IMR-90 (cell line): ENCODE measurements at regions not wholly inside any gene's neighbourhood (a gene's known extent, or its start where the extent isn't known, plus 50 kb on each side); places are given as distances from the start of the nearest gene placed in this dataset.

Experiments
- ATAC-seq: fragments of 200-7000 bp; cut with Tn5 transposase; 2 replicates; pipeline ENCODE4 v1.9.1; 2020; ENCODE audit warnings: low read depth, mild to moderate bottlenecking, moderate library complexity
- BruUV-seq: library from RNA; stranded (reverse); fragments of 400-500 nt; replicated peaks from 2 replicates; lab custom pipeline; 2021; lab: Mats Ljungman, UMichigan
- CTCF ChIA-PET: fragments of 300-600 bp; formaldehyde crosslinking; extraction: SDS; loops from one replicate; lab custom pipeline; 2021; ENCODE audit warnings: antibody characterized with exemption; lab: Yijun Ruan, JAX
- POLR2A ChIA-PET: fragments of 300-600 bp; sonication (Branson Sonifier 250); formaldehyde crosslinking; loops from one replicate; lab custom pipeline; 2022; ENCODE audit warnings: antibody characterized with exemption; ENCODE audit not compliant: unreplicated experiment; lab: Charles Lee
- DNase-seq: peaks from one replicate; pipeline ENCODE4 v3.0.0; 2013
- H2AFZ ChIP-seq: replicated peaks from 2 replicates; pipeline ENCODE3; 2013; ENCODE audit warnings: low read length, mild to moderate bottlenecking; ENCODE audit not compliant: poor library complexity
- H2AK5ac ChIP-seq: 2 replicates; pipeline ENCODE4 v1.6.1; 2013; ENCODE audit warnings: low read depth, low read length, inconsistent platforms
- H2AK9ac ChIP-seq: replicated peaks from 2 replicates; pipeline ENCODE3; 2013; ENCODE audit warnings: mild to moderate bottlenecking, low read depth, low read length, moderate library complexity; ENCODE audit not compliant: poor library complexity
- H2BK120ac ChIP-seq: 2 replicates; pipeline ENCODE4 v1.6.1; 2013; ENCODE audit warnings: low read depth, low read length, inconsistent platforms
- H2BK15ac ChIP-seq: 3 replicates; pipeline ENCODE4 v1.6.1; 2013; ENCODE audit warnings: low read depth, low read length, inconsistent platforms
- H2BK20ac ChIP-seq: 2 replicates; pipeline ENCODE4 v1.6.1; 2013; ENCODE audit warnings: low read depth, mild to moderate bottlenecking, inconsistent platforms, low read length, moderate library complexity
- H2BK5ac ChIP-seq: 2 replicates; pipeline ENCODE4 v1.6.1; 2013; ENCODE audit warnings: mild to moderate bottlenecking, low read depth, low read length, inconsistent platforms; ENCODE audit not compliant: poor library complexity, severe bottlenecking
- H3K14ac ChIP-seq: replicated peaks from 2 replicates; pipeline ENCODE4 v1.6.1; 2013; ENCODE audit warnings: low read depth, low read length, inconsistent platforms
- H3K18ac ChIP-seq: 2 replicates; pipeline ENCODE4 v1.6.1; 2013; ENCODE audit warnings: low read depth, low read length, control low read depth
- H3K23ac ChIP-seq: 2 replicates; pipeline ENCODE4 v1.6.1; 2013; ENCODE audit warnings: low read depth, low read length, inconsistent platforms
- H3K27ac ChIP-seq: 2 replicates; pipeline ENCODE4 v1.5.1; 2013; ENCODE audit warnings: mild to moderate bottlenecking, control low read depth, low read length; ENCODE audit not compliant: insufficient read depth
- H3K27me3 ChIP-seq: 2 replicates; pipeline ENCODE4 v1.6.1; 2013; ENCODE audit warnings: low read length; ENCODE audit not compliant: control insufficient read depth, insufficient read depth
- H3K36me3 ChIP-seq: 2 replicates; pipeline ENCODE4 v1.6.1; 2013; ENCODE audit warnings: low read length, mixed read lengths; ENCODE audit not compliant: control insufficient read depth, insufficient read depth
- H3K4ac ChIP-seq: 2 replicates; pipeline ENCODE4 v1.6.1; 2013; ENCODE audit warnings: low read depth, low read length, inconsistent platforms
- H3K4me1 ChIP-seq: 2 replicates; pipeline ENCODE4 v1.6.1; 2013; ENCODE audit warnings: low read length, mixed read lengths; ENCODE audit not compliant: control insufficient read depth, insufficient read depth
- H3K4me2 ChIP-seq: 2 replicates; pipeline ENCODE4 v1.6.1; 2013; ENCODE audit warnings: low read depth, mild to moderate bottlenecking, control low read depth, low read length, moderate library complexity
- H3K4me3 ChIP-seq: 2 replicates; pipeline ENCODE4 v1.5.1; 2013; ENCODE audit warnings: low read depth, mild to moderate bottlenecking, control low read depth, low read length, moderate library complexity; ENCODE audit not compliant: insufficient read depth
- H3K56ac ChIP-seq: 2 replicates; pipeline ENCODE4 v1.6.1; 2013; ENCODE audit warnings: low read length, inconsistent platforms; ENCODE audit not compliant: insufficient read depth; ENCODE audit errors: extremely low read depth
- H3K79me1 ChIP-seq, 2 experiments: 2 replicates each; pipeline ENCODE4 v1.6.1; 2013; ENCODE audit warnings: low read length in 2 of 2, inconsistent platforms in 1 of 2, low read depth in 1 of 2
- H3K9ac ChIP-seq: 2 replicates; pipeline ENCODE4 v1.6.1; 2013; ENCODE audit warnings: low read depth, low read length, control low read depth
- H3K9me1 ChIP-seq: 2 replicates; pipeline ENCODE4 v1.6.1; 2013; ENCODE audit warnings: low read length, inconsistent platforms; ENCODE audit not compliant: insufficient read depth
- H3K9me3 ChIP-seq: 2 replicates; pipeline ENCODE4 v1.6.1; 2013; ENCODE audit warnings: low read length; ENCODE audit not compliant: control insufficient read depth, insufficient read depth
- H4K20me1 ChIP-seq: 2 replicates; pipeline ENCODE4 v1.6.1; 2013; ENCODE audit warnings: low read length, inconsistent platforms; ENCODE audit not compliant: insufficient read depth
- H4K5ac ChIP-seq: 2 replicates; pipeline ENCODE4 v1.6.1; 2013; ENCODE audit warnings: mild to moderate bottlenecking, low read depth, low read length, control low read depth
- H4K8ac ChIP-seq, 2 experiments: 2 replicates each; pipeline ENCODE4 v1.6.1; 2013; ENCODE audit warnings: low read depth in 2 of 2, low read length in 2 of 2, control low read depth in 1 of 2, inconsistent platforms in 1 of 2
- H4K91ac ChIP-seq: 2 replicates; pipeline ENCODE4 v1.6.1; 2013; ENCODE audit warnings: low read depth, low read length, inconsistent platforms; ENCODE audit not compliant: insufficient read depth
- CEBPB ChIP-seq: IDR thresholded peaks from 2 replicates; pipeline ENCODE4 v1.6.1; 2012; ENCODE audit warnings: low read depth, low read length, improper control_type of control experiment
- CHD1 ChIP-seq: IDR thresholded peaks from 2 replicates; pipeline ENCODE4 v1.6.1; 2012; ENCODE audit warnings: low read depth, low read length, improper control_type of control experiment
- MAFK ChIP-seq: IDR thresholded peaks from 2 replicates; pipeline ENCODE4 v1.6.1; 2012; ENCODE audit warnings: low read depth, low read length, improper control_type of control experiment
- MXI1 ChIP-seq: IDR thresholded peaks from 2 replicates; pipeline ENCODE4 v1.6.1; 2012; ENCODE audit warnings: low read depth, mild to moderate bottlenecking, low read length, moderate library complexity, borderline replicate concordance
- POLR2A ChIP-seq: IDR thresholded peaks from 2 replicates; pipeline ENCODE4 v1.6.1; 2012; ENCODE audit warnings: mild to moderate bottlenecking, low read depth, low read length
- RAD21 ChIP-seq: IDR thresholded peaks from 2 replicates; pipeline ENCODE4 v1.6.1; 2012; ENCODE audit warnings: low read length, improper control_type of control experiment
- WGBS, 2 experiments: methylation state at CpG; one replicate each; pipeline versions ENCODE4 v1.1.5 to v1.1.7; 2013; ENCODE audit warnings: missing lambda C conversion rate in 2 of 2; ENCODE audit not compliant: insufficient read length in 1 of 2; ENCODE audit errors: extremely low coverage in 2 of 2; 5-methylcytosine and 5-hydroxymethylcytosine counted together
- dilution Hi-C: fragments of 300-500 bp; cut with HindIII; formaldehyde crosslinking; loops from one replicate; pipeline ENCODE4 v1.14.3; 2018; ENCODE audit warnings: low sequenced_read_pairs; ENCODE audit not compliant: unreplicated experiment
- in situ Hi-C: fragments of 300-500 bp; cut with MboI; formaldehyde crosslinking; loops from 3 replicates; pipeline ENCODE4 v1.14.3; 2019; ENCODE audit warnings: low sequenced_read_pairs, inconsistent platforms, mixed read lengths
- intact Hi-C: fragments of 100-400 bp; cut with micrococcal nuclease; formaldehyde crosslinking; loops from 2 replicates; pipeline ENCODE4 v1.10.0; 2022
- TF ChIP-seq, protein P1 (sequence below): fragments of 150-350 bp; IDR thresholded peaks from 2 replicates; pipeline ENCODE4 v1.6.1; 2016; ENCODE audit warnings: low read depth, mild to moderate bottlenecking, low read length, moderate library complexity, borderline replicate concordance
- TF ChIP-seq, protein P2 (sequence below): conservative IDR thresholded peaks from 2 replicates; pipeline ENCODE4 v1.5.1; 2012; ENCODE audit warnings: mild to moderate bottlenecking, low read depth, low read length, improper control_type of control experiment

DNA sequence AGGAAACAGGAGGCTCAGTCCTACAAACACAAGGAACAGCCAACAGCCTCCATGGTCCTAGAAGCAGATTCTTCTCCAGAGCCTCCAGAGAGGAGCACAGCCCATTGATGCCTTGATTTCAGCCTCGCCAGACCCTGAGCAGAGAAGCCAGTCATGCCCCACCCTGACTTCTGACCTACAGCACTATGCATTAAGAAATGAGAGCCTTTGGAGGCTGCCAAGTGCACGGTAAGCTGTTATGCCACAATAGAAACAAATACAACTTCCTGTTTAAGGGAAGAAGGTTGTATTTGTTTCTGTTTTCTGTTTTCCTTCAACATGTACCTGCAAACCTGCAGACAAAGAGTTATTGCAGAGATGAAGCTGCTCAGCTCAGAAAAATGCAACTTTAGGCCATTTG is 181.3 kb upstream of the AGAP1 start:
- Histone ChIP-seq H2AK5ac (no peak overlapping the region), H3K9me1 (no peaks in the 10 kb centered on the region), H3K14ac (no peak overlapping the region), H2BK5ac (no peak overlapping the region), H2AK9ac (no peak overlapping the region), H4K20me1 (no peaks in the 10 kb centered on the region), H3K9ac (no peak overlapping the region), H2BK20ac (no peak overlapping the region), H3K4ac (no peak overlapping the region), H2BK15ac (no peak overlapping the region), H3K79me1 (no peaks in the 10 kb centered on the region), H3K4me1 (no peaks in the 10 kb centered on the region), H4K91ac (no peak overlapping the region), H4K5ac (no peak overlapping the region), H3K27me3 (peaks cover 5% of the 10 kb centered on the region), H2BK120ac (no peak overlapping the region), H3K36me3 (no peaks in the 10 kb centered on the region), H3K9me3 (0 out of 2 replicates have a peak, but pooled peaks cover 3% of the 10 kb centered on the region), H3K4me2 (no peak overlapping the region), H2AFZ (no peak overlapping the region), H4K8ac (no peak overlapping the region), H3K27ac (no peak overlapping the region), H3K18ac (no peak overlapping the region), H3K4me3 (no peak overlapping the region), H3K23ac (no peak overlapping the region), H3K56ac (no peak overlapping the region)
- in situ Hi-C loops = no loop called here
- BruUV-seq = no TSS peak
- dilution Hi-C loops = no loop called here
- TF ChIP-seq MXI1 (no peak), RAD21 (no peak), CEBPB (no peak), MAFK (no peak), CHD1 (no peak), POLR2A (no peak)
- TF ChIP-seq, protein P1, sequence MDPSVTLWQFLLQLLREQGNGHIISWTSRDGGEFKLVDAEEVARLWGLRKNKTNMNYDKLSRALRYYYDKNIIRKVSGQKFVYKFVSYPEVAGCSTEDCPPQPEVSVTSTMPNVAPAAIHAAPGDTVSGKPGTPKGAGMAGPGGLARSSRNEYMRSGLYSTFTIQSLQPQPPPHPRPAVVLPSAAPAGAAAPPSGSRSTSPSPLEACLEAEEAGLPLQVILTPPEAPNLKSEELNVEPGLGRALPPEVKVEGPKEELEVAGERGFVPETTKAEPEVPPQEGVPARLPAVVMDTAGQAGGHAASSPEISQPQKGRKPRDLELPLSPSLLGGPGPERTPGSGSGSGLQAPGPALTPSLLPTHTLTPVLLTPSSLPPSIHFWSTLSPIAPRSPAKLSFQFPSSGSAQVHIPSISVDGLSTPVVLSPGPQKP = no peak
- TF ChIP-seq, protein P2, sequence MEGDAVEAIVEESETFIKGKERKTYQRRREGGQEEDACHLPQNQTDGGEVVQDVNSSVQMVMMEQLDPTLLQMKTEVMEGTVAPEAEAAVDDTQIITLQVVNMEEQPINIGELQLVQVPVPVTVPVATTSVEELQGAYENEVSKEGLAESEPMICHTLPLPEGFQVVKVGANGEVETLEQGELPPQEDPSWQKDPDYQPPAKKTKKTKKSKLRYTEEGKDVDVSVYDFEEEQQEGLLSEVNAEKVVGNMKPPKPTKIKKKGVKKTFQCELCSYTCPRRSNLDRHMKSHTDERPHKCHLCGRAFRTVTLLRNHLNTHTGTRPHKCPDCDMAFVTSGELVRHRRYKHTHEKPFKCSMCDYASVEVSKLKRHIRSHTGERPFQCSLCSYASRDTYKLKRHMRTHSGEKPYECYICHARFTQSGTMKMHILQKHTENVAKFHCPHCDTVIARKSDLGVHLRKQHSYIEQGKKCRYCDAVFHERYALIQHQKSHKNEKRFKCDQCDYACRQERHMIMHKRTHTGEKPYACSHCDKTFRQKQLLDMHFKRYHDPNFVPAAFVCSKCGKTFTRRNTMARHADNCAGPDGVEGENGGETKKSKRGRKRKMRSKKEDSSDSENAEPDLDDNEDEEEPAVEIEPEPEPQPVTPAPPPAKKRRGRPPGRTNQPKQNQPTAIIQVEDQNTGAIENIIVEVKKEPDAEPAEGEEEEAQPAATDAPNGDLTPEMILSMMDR = no peak
- WGBS, 2 experiments = no CpG with 5 or more reads among the region's 2 CpGs
- ChIA-PET POLR2A (no interaction called here), CTCF (no interaction called here)
- intact Hi-C loops = no loop called here
- ATAC-seq (no peak), DNase-seq (no peak)
